KOPT-K1 (cell line): ENCODE measurements at regions not wholly inside any gene's neighbourhood (a gene's known extent, or its start where the extent isn't known, plus 50 kb on each side); places are given as distances from the start of the nearest gene placed in this dataset.
"Not testable (repeated sequence)": the region's sequence is repeated elsewhere in the genome, so short reads cannot be mapped to it uniquely, and the experiment has no call there.

Experiments
- H3K27ac ChIP-seq: fragments of 200-600 bp; sonication (generic); 2 replicates; pipeline ENCODE4 v1.5.1; 2016; ENCODE audit warnings: antibody characterized with exemption, mild to moderate bottlenecking, low read depth, low read length; ENCODE audit not compliant: poor library complexity, severe bottlenecking
- H3K36me3 ChIP-seq: fragments of 200-600 bp; sonication (generic); 2 replicates; pipeline ENCODE4 v1.5.1; 2017; ENCODE audit warnings: antibody characterized with exemption, mild to moderate bottlenecking, low read length, moderate library complexity; ENCODE audit not compliant: insufficient read depth
- H3K9me3 ChIP-seq: fragments of 200-600 bp; sonication (generic); 2 replicates; pipeline ENCODE4 v1.5.1; 2017; ENCODE audit warnings: antibody characterized with exemption, low read length, mild to moderate bottlenecking; ENCODE audit not compliant: insufficient read depth, poor library complexity, severe bottlenecking

DNA sequence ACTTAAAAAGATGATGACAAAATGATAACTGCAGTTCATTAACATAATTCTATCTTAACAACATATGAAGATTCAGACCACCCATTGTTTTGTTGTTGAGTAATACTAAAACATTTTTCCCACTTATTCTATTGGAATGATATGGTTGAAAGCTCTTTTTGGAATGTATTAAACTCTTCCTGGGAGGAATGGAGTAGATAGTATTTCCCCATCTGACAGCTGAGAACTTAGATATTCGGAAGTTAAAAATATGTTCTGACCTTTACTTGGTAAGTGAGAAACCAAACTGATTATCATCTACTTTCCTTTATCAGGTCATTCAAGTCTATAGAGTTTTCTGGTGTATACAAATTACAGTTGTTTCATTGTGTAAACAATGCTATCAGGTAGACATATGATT, 452.9 kb downstream of the CSNK1G3 start:
- no peaks in the 10 kb centered on the region for H3K36me3 ChIP-seq
- no peak overlapping the region for H3K27ac ChIP-seq
- H3K9me3 ChIP-seq = no peaks in the 10 kb centered on the region

DNA sequence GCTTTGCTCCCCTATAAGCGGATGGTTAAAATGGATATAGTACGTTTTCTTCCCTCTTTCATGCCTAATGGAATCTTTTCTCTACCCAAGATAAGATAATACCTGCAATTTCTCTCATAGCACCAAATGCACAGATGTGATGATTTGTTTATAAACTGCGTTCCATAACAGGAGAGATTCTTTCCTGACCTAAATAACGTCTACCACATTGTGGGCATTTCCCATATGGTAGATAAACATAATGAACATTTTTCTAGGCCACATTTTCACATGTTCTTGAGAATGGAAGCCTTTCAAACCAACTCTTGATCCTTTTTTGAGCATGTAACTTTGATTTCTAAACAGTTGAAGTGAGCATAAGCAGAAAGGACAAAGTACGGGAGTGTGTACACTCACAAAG, 448.5 kb downstream of the CSNK1G3 start:
- Histone ChIP-seq H3K36me3 (no peaks in the 10 kb centered on the region), H3K9me3 (no peaks in the 10 kb centered on the region)

DNA sequence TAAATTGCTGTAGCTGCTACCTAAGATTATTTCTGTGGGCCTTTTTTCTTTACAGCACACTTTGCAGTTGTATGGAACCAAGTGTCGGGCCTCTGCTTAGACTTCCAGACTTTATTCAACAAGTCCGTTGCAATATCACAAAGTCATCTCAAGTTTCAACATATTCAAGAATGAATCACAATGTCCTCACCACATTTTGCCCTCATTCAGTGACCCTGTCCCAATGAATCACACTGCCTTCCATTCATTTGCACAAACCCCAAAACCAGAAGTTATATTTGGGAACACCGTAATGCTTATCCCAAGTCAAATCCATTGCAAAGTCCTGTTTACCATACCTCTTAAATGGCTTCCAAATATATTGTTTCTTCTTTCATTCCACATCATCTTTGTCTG, 439.6 kb downstream of the CSNK1G3 start:
- H3K9me3 ChIP-seq = no peaks in the 10 kb centered on the region
- H3K36me3 ChIP-seq = no peaks in the 10 kb centered on the region
- H3K27ac ChIP-seq = no peak overlapping the region

More for the DNA sequence above, 448.5 kb downstream of the CSNK1G3 start:
- no peak overlapping the region for H3K27ac ChIP-seq

DNA sequence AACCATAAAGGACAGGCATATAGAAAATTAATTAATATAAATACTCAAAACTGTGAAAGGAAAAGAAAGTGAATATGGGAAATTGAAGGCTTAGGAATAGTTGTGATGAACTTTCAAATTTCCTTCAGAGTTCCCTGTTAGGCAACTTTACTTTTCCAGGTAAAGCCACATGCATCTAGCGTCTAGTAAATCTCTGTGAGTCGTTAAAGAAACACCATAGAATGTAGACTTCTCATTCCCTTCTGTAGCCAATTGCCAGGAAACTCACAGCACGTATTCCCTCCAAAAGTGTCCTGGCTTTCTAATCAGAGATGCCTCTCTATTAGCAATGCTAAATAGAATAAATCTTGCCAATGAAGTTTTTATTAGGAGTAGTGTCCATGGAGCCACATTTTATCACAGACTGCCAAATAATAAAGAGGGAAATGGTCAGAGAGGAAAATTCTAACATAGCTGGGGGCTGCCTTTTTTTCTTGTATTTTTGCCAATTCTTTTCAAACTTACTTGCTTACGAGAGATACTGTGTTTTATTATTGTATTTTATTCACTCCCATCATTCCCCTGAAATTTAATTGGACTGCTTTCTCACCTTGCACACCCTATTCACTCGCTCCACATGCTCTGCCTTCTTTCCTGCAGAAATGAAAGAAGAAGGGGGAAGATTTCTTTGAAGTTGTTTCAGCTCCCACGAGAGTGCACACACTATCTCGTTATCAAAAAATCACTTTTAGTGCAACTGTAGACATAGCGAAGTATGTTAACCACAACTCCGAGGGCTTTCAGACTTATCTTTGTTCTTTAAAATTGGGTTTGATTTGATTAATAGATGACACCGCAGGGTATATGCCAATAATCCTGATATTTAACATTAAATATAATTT, 439.0 kb downstream of the CSNK1G3 start:
- Histone ChIP-seq H3K36me3 (no peaks in the 10 kb centered on the region), H3K27ac (no peak overlapping the region), H3K9me3 (no peaks in the 10 kb centered on the region)

DNA sequence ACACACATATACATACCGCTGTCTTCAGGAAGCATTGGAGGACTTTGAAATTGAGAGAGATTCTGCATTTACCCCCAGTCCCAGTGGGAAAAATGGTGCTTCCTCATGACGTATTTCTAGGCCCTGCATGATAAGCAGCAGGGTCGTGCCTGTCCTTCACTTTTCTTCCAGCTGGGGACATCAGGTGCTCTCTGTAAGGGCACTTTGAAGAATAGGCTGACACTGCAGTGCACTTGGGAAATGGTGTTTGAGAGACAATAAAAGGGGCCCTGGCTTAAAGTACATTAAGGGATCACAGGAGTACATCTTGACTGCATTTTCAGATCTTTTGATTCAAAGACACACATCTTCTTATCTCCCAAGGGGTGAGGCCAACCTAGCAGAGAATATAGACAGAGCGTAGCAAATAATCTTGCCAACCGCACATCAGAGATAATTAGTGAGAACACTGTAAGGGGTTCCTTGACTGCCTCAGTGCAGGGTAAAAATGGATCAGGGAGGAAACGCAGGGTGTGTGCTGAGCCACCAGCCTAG, 437.9 kb downstream of the CSNK1G3 start:
- Histone ChIP-seq H3K36me3 (no peaks in the 10 kb centered on the region), H3K27ac (no peak overlapping the region), H3K9me3 (no peaks in the 10 kb centered on the region)

DNA sequence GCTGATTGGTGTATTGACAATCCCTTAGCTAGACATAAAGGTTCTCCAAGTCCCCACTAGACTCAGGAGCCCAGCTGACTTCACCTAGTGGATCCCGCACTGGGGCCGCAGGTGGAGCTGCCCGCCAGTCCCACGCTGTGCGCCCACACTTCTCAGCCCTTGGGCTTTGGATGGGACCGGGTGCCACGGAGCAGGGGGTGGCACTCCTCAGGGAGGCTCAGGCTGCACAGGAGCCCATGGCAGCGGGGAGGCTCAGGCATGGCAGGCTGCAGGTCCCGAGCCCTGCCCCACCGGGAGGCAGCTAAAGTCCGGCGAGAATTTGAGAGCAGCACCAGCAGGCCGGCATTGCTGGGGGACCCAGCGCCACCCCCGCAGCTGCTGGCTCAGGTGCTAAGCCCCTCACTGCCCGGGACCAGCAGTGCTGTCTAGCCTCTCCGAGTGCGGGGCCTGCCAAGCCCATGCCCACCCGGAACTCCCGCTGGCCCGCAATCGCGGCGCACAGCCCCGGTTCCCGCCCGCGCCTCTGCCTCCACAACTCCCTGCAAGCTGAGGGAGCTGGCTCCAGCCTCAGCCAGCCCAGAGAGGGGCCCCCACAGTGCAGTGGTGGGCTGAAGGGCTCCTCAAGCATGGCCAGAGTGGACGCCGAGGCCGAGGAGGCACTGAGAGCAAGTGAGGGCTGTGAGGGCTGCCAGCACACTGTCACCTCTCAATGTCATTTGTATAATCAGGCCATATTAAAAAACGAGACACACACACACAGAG, 437.2 kb downstream of the CSNK1G3 start:
- Histone ChIP-seq H3K9me3 (no peaks in the 10 kb centered on the region), H3K36me3 (no peaks in the 10 kb centered on the region), H3K27ac (no peak overlapping the region)

DNA sequence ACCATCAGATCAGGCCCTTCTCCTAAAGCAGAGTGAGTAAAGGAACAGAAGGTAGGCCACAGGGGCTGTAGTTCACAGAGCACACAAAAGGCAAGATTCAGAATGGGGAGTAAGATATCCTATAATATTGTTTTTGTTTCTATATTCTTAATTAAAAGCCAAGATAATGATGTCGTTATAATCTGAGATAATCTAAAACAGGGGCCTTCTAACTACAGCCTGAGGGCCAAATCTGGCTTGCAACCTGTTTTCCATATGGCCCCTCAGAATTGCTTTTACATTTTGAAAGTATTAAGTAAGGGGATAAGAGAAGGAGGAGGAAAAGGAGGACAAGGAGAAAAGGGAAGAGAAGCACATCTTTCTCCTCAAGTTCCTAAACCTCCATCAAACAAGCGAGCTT, 435.8 kb downstream of the CSNK1G3 start:
- no peak overlapping the region for H3K27ac ChIP-seq
- no peaks in the 10 kb centered on the region for H3K36me3 ChIP-seq

DNA sequence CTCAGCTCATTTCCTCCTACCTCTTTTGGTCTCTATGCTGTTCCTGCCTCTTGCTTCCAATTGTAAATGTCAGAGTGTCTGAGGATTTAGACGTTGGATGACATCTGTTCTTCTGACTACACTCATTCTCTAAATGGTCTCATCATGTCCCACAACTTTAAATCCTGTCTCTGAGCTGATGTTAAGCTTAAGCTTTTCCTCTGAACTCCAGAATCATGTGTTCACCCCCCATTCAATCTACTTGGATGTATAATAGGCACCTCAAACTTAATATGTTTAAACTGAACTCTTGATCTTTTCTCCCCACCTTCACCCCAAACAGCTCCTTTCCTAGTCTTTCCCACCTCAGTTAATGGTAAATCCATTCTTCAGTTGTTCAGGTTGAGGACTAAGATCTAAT, 433.6 kb downstream of the CSNK1G3 start:
- Histone ChIP-seq H3K27ac (no peak overlapping the region), H3K36me3 (no peaks in the 10 kb centered on the region)

More for the DNA sequence above, 435.8 kb downstream of the CSNK1G3 start:
- H3K9me3 ChIP-seq = no peaks in the 10 kb centered on the region

DNA sequence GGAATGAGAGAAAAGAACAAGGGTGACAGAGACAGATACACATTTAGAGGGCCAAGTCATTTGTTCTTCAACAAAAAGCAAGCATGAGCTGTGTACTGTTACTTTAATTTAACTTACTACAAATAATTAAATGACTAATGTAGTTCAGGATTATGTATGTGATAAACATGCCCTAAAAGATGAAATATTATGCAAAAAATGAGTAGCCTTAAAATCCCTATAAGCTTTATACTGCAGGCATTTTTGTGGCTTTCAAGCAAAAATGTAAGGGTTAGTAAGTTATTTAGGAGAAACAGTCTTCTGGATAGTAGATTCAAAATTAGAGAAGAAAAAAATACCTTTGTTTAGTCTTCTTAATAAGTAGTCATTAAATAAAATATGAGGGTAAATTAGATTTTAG, 431.2 kb downstream of the CSNK1G3 start:
- no peaks in the 10 kb centered on the region for H3K9me3 ChIP-seq
- H3K36me3 ChIP-seq = no peaks in the 10 kb centered on the region
- no peak overlapping the region for H3K27ac ChIP-seq

More for the DNA sequence above, 433.6 kb downstream of the CSNK1G3 start:
- no peaks in the 10 kb centered on the region for H3K9me3 ChIP-seq

DNA sequence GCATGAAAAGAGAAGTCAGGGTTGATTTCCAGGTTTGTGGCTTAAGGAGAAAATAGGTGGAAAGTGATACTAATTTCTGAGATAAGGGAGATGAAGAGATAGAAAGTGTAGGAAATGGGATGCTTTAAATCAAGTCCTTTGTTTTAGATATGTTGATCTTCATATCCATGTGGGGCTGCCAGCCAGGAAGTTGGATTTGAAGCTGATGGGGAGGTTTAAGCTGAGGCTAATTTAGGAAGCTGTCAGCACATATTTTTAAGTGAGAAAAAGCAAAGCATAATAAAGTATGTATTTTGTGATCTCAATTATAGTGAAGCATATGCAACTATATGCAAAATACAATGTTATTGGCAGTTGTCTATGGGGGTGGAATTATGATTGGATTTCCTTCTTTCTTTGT, 428.4 kb downstream of the CSNK1G3 start:
- Histone ChIP-seq H3K36me3 (no peaks in the 10 kb centered on the region), H3K9me3 (no peaks in the 10 kb centered on the region), H3K27ac (no peak overlapping the region)

DNA sequence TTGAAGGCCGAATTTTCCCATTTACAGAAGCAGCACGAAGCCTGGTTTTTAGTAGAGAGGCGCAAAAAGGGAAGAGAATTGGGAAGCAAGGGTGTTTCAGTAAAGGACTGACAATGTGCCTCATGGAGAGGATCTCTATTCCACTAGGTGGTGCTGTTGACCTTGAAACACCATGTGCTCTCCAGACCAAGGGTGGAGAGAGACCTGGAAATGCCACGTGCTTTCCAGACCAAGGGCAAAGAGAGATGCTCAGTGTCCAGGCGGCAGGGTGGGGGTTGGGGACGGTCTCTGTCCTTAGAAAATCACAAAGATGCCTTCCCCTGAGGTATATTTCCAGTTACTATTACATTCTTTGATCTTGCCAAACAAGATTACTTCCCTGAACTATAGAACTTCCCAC, 425.3 kb downstream of the CSNK1G3 start:
- no peaks in the 10 kb centered on the region for H3K36me3 ChIP-seq
- no peaks in the 10 kb centered on the region for H3K9me3 ChIP-seq
- no peak overlapping the region for H3K27ac ChIP-seq

DNA sequence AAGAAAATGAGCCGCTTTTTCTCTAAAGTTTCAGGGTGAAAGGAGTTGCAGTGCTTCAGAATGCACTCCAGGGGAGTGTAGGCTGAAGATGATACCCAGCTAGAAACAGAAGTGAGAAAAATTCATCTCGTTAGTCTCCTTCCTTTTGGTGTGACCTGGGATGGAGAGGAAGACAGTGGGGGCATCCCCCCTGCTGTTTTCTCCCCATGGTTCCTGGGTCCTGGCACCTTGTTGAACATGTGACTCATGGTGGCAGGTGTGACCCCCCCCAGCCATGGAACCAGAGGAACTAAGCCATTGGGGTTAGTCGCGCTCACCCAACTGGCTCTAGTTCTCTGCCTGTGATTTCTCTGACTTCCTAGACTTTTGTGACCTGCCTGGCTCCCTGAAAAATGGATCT, 424.6 kb downstream of the CSNK1G3 start:
- Histone ChIP-seq H3K27ac (no peak overlapping the region), H3K36me3 (no peaks in the 10 kb centered on the region), H3K9me3 (no peaks in the 10 kb centered on the region)

DNA sequence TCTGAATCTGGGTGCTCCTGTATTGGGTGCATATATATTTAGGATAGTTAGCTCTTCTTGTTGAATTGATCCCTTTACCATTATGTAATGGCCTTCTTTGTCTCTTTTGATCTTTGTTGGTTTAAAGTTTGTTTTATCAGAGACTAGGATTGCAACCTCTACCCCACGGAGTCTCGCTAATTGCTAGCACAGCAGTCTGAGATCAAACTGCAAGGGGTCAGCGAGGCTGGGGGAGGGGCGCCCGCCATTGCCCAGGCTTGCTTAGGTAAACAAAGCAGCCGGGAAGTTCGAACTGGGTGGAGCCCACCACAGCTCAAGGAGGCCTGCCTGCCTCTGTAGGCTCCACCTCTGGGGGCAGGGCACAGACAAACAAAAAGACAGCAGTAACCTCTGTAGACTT, 421.8 kb downstream of the CSNK1G3 start:
- H3K36me3 ChIP-seq, H3K9me3 ChIP-seq: not testable (repeated sequence)

DNA sequence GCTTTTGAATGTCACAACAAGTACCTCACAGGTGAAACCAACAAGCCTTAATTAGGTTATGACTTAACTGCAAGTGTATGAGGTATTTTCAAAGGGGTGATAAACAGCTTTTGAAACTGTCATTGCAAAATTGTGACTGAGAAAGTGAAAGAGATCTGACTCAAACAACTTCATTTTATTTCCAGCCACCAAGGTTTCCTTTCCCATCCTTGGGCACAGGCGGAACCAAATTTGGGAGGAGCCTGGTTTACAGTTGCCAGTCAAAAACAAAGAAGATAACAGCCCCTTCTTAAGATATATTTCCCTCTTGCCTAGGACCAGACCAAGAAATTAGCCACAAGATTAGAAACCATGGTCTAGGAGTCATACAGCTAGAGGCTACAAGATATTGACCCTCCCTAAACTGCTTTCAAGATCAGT, 417.1 kb downstream of the CSNK1G3 start:
- Histone ChIP-seq H3K9me3 (no peaks in the 10 kb centered on the region), H3K36me3 (no peaks in the 10 kb centered on the region), H3K27ac (no peak overlapping the region)

More for the DNA sequence above, 421.8 kb downstream of the CSNK1G3 start:
- H3K27ac ChIP-seq = not testable (repeated sequence)

DNA sequence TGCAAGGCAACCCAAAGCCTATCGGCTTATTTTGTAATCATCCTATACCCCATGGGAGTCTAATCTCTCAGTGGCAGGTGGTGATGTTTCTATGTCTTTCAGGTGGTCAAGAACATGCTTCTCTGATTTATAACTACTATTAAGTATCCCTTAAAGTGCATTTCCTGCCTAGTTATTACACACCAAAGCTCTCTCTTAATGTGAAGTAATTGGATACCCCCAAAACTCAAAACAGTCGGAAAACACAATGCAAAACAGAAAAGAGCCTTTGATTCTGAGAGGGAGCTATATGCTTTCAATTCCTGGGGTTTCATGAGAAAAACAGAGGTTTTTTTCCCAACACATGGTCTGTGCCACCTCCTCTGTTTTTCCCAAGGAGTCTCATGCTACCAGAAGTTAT, 416.4 kb downstream of the CSNK1G3 start:
- Histone ChIP-seq H3K9me3 (no peaks in the 10 kb centered on the region), H3K27ac (no peak overlapping the region), H3K36me3 (no peaks in the 10 kb centered on the region)
